IMR-90 (cell line): ENCODE measurements at regions not wholly inside any gene's neighbourhood (a gene's known extent, or its start where the extent isn't known, plus 50 kb on each side); places are given as distances from the start of the nearest gene placed in this dataset.

Experiments
- ATAC-seq: fragments of 200-7000 bp; cut with Tn5 transposase; 2 replicates; pipeline ENCODE4 v1.9.1; 2020; ENCODE audit warnings: low read depth, mild to moderate bottlenecking, moderate library complexity
- BruUV-seq: library from RNA; stranded (reverse); fragments of 400-500 nt; replicated peaks from 2 replicates; lab custom pipeline; 2021; lab: Mats Ljungman, UMichigan
- CTCF ChIA-PET: fragments of 300-600 bp; formaldehyde crosslinking; extraction: SDS; loops from one replicate; lab custom pipeline; 2021; ENCODE audit warnings: antibody characterized with exemption; lab: Yijun Ruan, JAX
- POLR2A ChIA-PET: fragments of 300-600 bp; sonication (Branson Sonifier 250); formaldehyde crosslinking; loops from one replicate; lab custom pipeline; 2022; ENCODE audit warnings: antibody characterized with exemption; ENCODE audit not compliant: unreplicated experiment; lab: Charles Lee
- DNase-seq: peaks from one replicate; pipeline ENCODE4 v3.0.0; 2013
- H2AFZ ChIP-seq: replicated peaks from 2 replicates; pipeline ENCODE3; 2013; ENCODE audit warnings: low read length, mild to moderate bottlenecking; ENCODE audit not compliant: poor library complexity
- H2AK5ac ChIP-seq: 2 replicates; pipeline ENCODE4 v1.6.1; 2013; ENCODE audit warnings: low read depth, low read length, inconsistent platforms
- H2AK9ac ChIP-seq: replicated peaks from 2 replicates; pipeline ENCODE3; 2013; ENCODE audit warnings: mild to moderate bottlenecking, low read depth, low read length, moderate library complexity; ENCODE audit not compliant: poor library complexity
- H2BK120ac ChIP-seq: 2 replicates; pipeline ENCODE4 v1.6.1; 2013; ENCODE audit warnings: low read depth, low read length, inconsistent platforms
- H2BK15ac ChIP-seq: 3 replicates; pipeline ENCODE4 v1.6.1; 2013; ENCODE audit warnings: low read depth, low read length, inconsistent platforms
- H2BK20ac ChIP-seq: 2 replicates; pipeline ENCODE4 v1.6.1; 2013; ENCODE audit warnings: low read depth, mild to moderate bottlenecking, inconsistent platforms, low read length, moderate library complexity
- H2BK5ac ChIP-seq: 2 replicates; pipeline ENCODE4 v1.6.1; 2013; ENCODE audit warnings: mild to moderate bottlenecking, low read depth, low read length, inconsistent platforms; ENCODE audit not compliant: poor library complexity, severe bottlenecking
- H3K14ac ChIP-seq: replicated peaks from 2 replicates; pipeline ENCODE4 v1.6.1; 2013; ENCODE audit warnings: low read depth, low read length, inconsistent platforms
- H3K18ac ChIP-seq: 2 replicates; pipeline ENCODE4 v1.6.1; 2013; ENCODE audit warnings: low read depth, low read length, control low read depth
- H3K23ac ChIP-seq: 2 replicates; pipeline ENCODE4 v1.6.1; 2013; ENCODE audit warnings: low read depth, low read length, inconsistent platforms
- H3K27ac ChIP-seq: 2 replicates; pipeline ENCODE4 v1.5.1; 2013; ENCODE audit warnings: mild to moderate bottlenecking, control low read depth, low read length; ENCODE audit not compliant: insufficient read depth
- H3K27me3 ChIP-seq: 2 replicates; pipeline ENCODE4 v1.6.1; 2013; ENCODE audit warnings: low read length; ENCODE audit not compliant: control insufficient read depth, insufficient read depth
- H3K36me3 ChIP-seq: 2 replicates; pipeline ENCODE4 v1.6.1; 2013; ENCODE audit warnings: low read length, mixed read lengths; ENCODE audit not compliant: control insufficient read depth, insufficient read depth
- H3K4ac ChIP-seq: 2 replicates; pipeline ENCODE4 v1.6.1; 2013; ENCODE audit warnings: low read depth, low read length, inconsistent platforms
- H3K4me1 ChIP-seq: 2 replicates; pipeline ENCODE4 v1.6.1; 2013; ENCODE audit warnings: low read length, mixed read lengths; ENCODE audit not compliant: control insufficient read depth, insufficient read depth
- H3K4me2 ChIP-seq: 2 replicates; pipeline ENCODE4 v1.6.1; 2013; ENCODE audit warnings: low read depth, mild to moderate bottlenecking, control low read depth, low read length, moderate library complexity
- H3K4me3 ChIP-seq: 2 replicates; pipeline ENCODE4 v1.5.1; 2013; ENCODE audit warnings: low read depth, mild to moderate bottlenecking, control low read depth, low read length, moderate library complexity; ENCODE audit not compliant: insufficient read depth
- H3K56ac ChIP-seq: 2 replicates; pipeline ENCODE4 v1.6.1; 2013; ENCODE audit warnings: low read length, inconsistent platforms; ENCODE audit not compliant: insufficient read depth; ENCODE audit errors: extremely low read depth
- H3K79me1 ChIP-seq, 2 experiments: 2 replicates each; pipeline ENCODE4 v1.6.1; 2013; ENCODE audit warnings: low read length in 2 of 2, inconsistent platforms in 1 of 2, low read depth in 1 of 2
- H3K9ac ChIP-seq: 2 replicates; pipeline ENCODE4 v1.6.1; 2013; ENCODE audit warnings: low read depth, low read length, control low read depth
- H3K9me1 ChIP-seq: 2 replicates; pipeline ENCODE4 v1.6.1; 2013; ENCODE audit warnings: low read length, inconsistent platforms; ENCODE audit not compliant: insufficient read depth
- H3K9me3 ChIP-seq: 2 replicates; pipeline ENCODE4 v1.6.1; 2013; ENCODE audit warnings: low read length; ENCODE audit not compliant: control insufficient read depth, insufficient read depth
- H4K20me1 ChIP-seq: 2 replicates; pipeline ENCODE4 v1.6.1; 2013; ENCODE audit warnings: low read length, inconsistent platforms; ENCODE audit not compliant: insufficient read depth
- H4K5ac ChIP-seq: 2 replicates; pipeline ENCODE4 v1.6.1; 2013; ENCODE audit warnings: mild to moderate bottlenecking, low read depth, low read length, control low read depth
- H4K8ac ChIP-seq, 2 experiments: 2 replicates each; pipeline ENCODE4 v1.6.1; 2013; ENCODE audit warnings: low read depth in 2 of 2, low read length in 2 of 2, control low read depth in 1 of 2, inconsistent platforms in 1 of 2
- H4K91ac ChIP-seq: 2 replicates; pipeline ENCODE4 v1.6.1; 2013; ENCODE audit warnings: low read depth, low read length, inconsistent platforms; ENCODE audit not compliant: insufficient read depth
- dilution Hi-C: fragments of 300-500 bp; cut with HindIII; formaldehyde crosslinking; loops from one replicate; pipeline ENCODE4 v1.14.3; 2018; ENCODE audit warnings: low sequenced_read_pairs; ENCODE audit not compliant: unreplicated experiment
- in situ Hi-C: fragments of 300-500 bp; cut with MboI; formaldehyde crosslinking; loops from 3 replicates; pipeline ENCODE4 v1.14.3; 2019; ENCODE audit warnings: low sequenced_read_pairs, inconsistent platforms, mixed read lengths
- intact Hi-C: fragments of 100-400 bp; cut with micrococcal nuclease; formaldehyde crosslinking; loops from 2 replicates; pipeline ENCODE4 v1.10.0; 2022
- TF ChIP-seq, protein P1 (sequence below): conservative IDR thresholded peaks from 2 replicates; pipeline ENCODE4 v1.5.1; 2012; ENCODE audit warnings: mild to moderate bottlenecking, low read depth, low read length, improper control_type of control experiment
- TF ChIP-seq, protein P2 (sequence below): fragments of 150-350 bp; IDR thresholded peaks from 2 replicates; pipeline ENCODE4 v1.6.1; 2017; ENCODE audit warnings: mild to moderate bottlenecking, antibody characterized with exemption, low read length, low read depth

DNA sequence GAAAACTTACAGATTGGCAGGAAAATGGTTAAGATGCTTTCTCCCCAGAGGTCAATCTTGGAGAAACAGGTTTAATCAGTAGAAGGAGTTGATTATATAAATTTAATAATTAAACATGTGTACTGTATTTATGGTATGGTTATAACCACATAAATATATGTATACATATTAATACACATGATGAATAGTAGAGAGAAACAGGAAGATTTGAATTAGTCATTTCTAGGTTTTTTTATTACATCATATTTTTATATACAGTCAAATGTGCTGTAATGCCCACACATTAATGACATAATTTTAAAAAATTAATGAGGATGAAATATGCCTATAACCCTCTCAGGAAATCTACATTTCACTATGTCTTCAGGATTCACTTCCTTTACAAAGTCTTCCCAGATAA, 229.7 kb downstream of the IKZF2 start:
- H3K14ac ChIP-seq = no peak overlapping the region
- DNase-seq (no peak), ATAC-seq (no peak)
- H2BK5ac ChIP-seq = no peak overlapping the region
- CTCF ChIA-PET = no interaction called here
- dilution Hi-C loops (no loop called here), in situ Hi-C loops (no loop called here), intact Hi-C loops (no loop called here)
- H2AK9ac ChIP-seq = no peak overlapping the region
- H4K20me1 ChIP-seq = no peaks in the 10 kb centered on the region
- no peak overlapping the region for H3K27ac ChIP-seq
- no peak overlapping the region for H4K5ac ChIP-seq
- H3K9me1 ChIP-seq = no peaks in the 10 kb centered on the region
- H2AFZ ChIP-seq = no peak overlapping the region
- no peak overlapping the region for H3K9ac ChIP-seq
- no peak overlapping the region for H2BK15ac ChIP-seq
- H2AK5ac ChIP-seq = no peak overlapping the region
- no peak overlapping the region for H2BK120ac ChIP-seq
- H3K56ac ChIP-seq = no peak overlapping the region
- H3K4me2 ChIP-seq = no peak overlapping the region
- no peak overlapping the region for H4K91ac ChIP-seq
- H4K8ac ChIP-seq = no peak overlapping the region
- no peaks in the 10 kb centered on the region for H3K79me1 ChIP-seq
- TF ChIP-seq, protein P1, sequence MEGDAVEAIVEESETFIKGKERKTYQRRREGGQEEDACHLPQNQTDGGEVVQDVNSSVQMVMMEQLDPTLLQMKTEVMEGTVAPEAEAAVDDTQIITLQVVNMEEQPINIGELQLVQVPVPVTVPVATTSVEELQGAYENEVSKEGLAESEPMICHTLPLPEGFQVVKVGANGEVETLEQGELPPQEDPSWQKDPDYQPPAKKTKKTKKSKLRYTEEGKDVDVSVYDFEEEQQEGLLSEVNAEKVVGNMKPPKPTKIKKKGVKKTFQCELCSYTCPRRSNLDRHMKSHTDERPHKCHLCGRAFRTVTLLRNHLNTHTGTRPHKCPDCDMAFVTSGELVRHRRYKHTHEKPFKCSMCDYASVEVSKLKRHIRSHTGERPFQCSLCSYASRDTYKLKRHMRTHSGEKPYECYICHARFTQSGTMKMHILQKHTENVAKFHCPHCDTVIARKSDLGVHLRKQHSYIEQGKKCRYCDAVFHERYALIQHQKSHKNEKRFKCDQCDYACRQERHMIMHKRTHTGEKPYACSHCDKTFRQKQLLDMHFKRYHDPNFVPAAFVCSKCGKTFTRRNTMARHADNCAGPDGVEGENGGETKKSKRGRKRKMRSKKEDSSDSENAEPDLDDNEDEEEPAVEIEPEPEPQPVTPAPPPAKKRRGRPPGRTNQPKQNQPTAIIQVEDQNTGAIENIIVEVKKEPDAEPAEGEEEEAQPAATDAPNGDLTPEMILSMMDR = no peak
- TF ChIP-seq, protein P2, sequence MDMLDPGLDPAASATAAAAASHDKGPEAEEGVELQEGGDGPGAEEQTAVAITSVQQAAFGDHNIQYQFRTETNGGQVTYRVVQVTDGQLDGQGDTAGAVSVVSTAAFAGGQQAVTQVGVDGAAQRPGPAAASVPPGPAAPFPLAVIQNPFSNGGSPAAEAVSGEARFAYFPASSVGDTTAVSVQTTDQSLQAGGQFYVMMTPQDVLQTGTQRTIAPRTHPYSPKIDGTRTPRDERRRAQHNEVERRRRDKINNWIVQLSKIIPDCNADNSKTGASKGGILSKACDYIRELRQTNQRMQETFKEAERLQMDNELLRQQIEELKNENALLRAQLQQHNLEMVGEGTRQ = no peak
- H3K9me3 ChIP-seq = peaks cover 4% of the 10 kb centered on the region
- BruUV-seq = no TSS peak
- no peaks in the 10 kb centered on the region for H3K27me3 ChIP-seq
- H3K23ac ChIP-seq = no peak overlapping the region
- no peaks in the 10 kb centered on the region for H3K4me1 ChIP-seq
- H3K18ac ChIP-seq = no peak overlapping the region
- H2BK20ac ChIP-seq = no peak overlapping the region
- no peak overlapping the region for H3K4me3 ChIP-seq
- H3K36me3 ChIP-seq = no peaks in the 10 kb centered on the region
- no peak overlapping the region for H3K4ac ChIP-seq
- POLR2A ChIA-PET = no interaction called here
